GM12872 (cell line): ENCODE measurements at regions not wholly inside any gene's neighbourhood (a gene's known extent, or its start where the extent isn't known, plus 50 kb on each side); places are given as distances from the start of the nearest gene placed in this dataset.

Experiments
- CTCF ChIP-seq: IDR thresholded peaks from 3 replicates; pipeline ENCODE4 v1.5.1; 2011; ENCODE audit warnings: low read depth, mild to moderate bottlenecking, low read length, moderate library complexity; ENCODE audit not compliant: insufficient read depth

GRCh38 chr1:185556561-185556960 is 177.6 kb upstream of the HMCN1 start:
- no peak for TF ChIP-seq CTCF

GRCh38 chr1:185555743-185556142 is 178.4 kb upstream of the HMCN1 start:
- TF ChIP-seq CTCF, result no peak

- no peak for TF ChIP-seq CTCF
Measured at GRCh38 chr1:185551008-185551407, 183.2 kb upstream of the HMCN1 start.

- no peak for TF ChIP-seq CTCF
Measured at GRCh38 chr1:185549906-185550305, 184.3 kb upstream of the HMCN1 start.

GRCh38 chr1:185546029-185546428 is 188.2 kb upstream of the HMCN1 start:
- TF ChIP-seq CTCF, result no peak

- TF ChIP-seq CTCF, result no peak
Measured at GRCh38 chr1:185541871-185542301, 192.3 kb upstream of the HMCN1 start.

- TF ChIP-seq CTCF, result no peak
Measured at GRCh38 chr1:185540295-185540694, 193.9 kb upstream of the HMCN1 start.
